OCI-LY7 (cell line): ENCODE measurements at regions not wholly inside any gene's neighbourhood (a gene's known extent, or its start where the extent isn't known, plus 50 kb on each side); places are given as distances from the start of the nearest gene placed in this dataset.

Experiments
- BruUV-seq: library from RNA; stranded (reverse); fragments of 400-500 nt; replicated peaks from 2 replicates; lab custom pipeline; 2021; lab: Mats Ljungman, UMichigan
- CTCF ChIA-PET: fragments of 300-600 bp; sonication (Branson Sonifier 250); formaldehyde crosslinking; loops from one replicate; lab custom pipeline; 2022; ENCODE audit warnings: antibody characterized with exemption; ENCODE audit not compliant: unreplicated experiment; lab: Charles Lee
- POLR2A ChIA-PET: fragments of 300-600 bp; sonication (Branson Sonifier 250); formaldehyde crosslinking; loops from one replicate; lab custom pipeline; 2022; ENCODE audit warnings: antibody characterized with exemption; lab: Charles Lee
- DNase-seq: peaks from one replicate; pipeline ENCODE4 v3.0.0-alpha.2; 2015; ENCODE audit warnings: low spot score
- H2AFZ ChIP-seq: fragments of 200-600 bp; sonication (generic), shearing (Covaris generic); 2 replicates; pipeline ENCODE4 v1.6.1; 2014; ENCODE audit warnings: mild to moderate bottlenecking, antibody characterized with exemption, low read length, moderate library complexity
- H3K27ac ChIP-seq: fragments of 200-600 bp; sonication (generic); 2 replicates; pipeline ENCODE4 v1.5.1; 2014; ENCODE audit warnings: mixed run types, low read depth, mild to moderate bottlenecking, moderate library complexity, low read length, inconsistent platforms; ENCODE audit not compliant: poor library complexity, severe bottlenecking
- H3K36me3 ChIP-seq: fragments of 200-600 bp; sonication (generic); 2 replicates; pipeline ENCODE4 v1.6.1; 2014; ENCODE audit warnings: mild to moderate bottlenecking, antibody characterized with exemption, low read length, moderate library complexity, mixed read lengths; ENCODE audit not compliant: insufficient read depth
- H3K4me1 ChIP-seq: fragments of 200-600 bp; sonication (generic); 2 replicates; pipeline ENCODE4 v1.5.1; 2014; ENCODE audit warnings: mild to moderate bottlenecking, low read length; ENCODE audit not compliant: insufficient read depth, poor library complexity, severe bottlenecking
- H3K4me2 ChIP-seq: fragments of 200-600 bp; sonication (generic); 2 replicates; pipeline ENCODE4 v1.6.1; 2014; ENCODE audit warnings: mild to moderate bottlenecking, low read length
- H3K4me3 ChIP-seq: fragments of 200-600 bp; sonication (generic); 2 replicates; pipeline ENCODE4 v1.5.1; 2014; ENCODE audit warnings: mild to moderate bottlenecking, low read depth, low read length; ENCODE audit not compliant: poor library complexity, severe bottlenecking
- H3K79me2 ChIP-seq: fragments of 200-600 bp; sonication (generic); 2 replicates; pipeline ENCODE4 v1.6.1; 2016; ENCODE audit warnings: low read depth, mild to moderate bottlenecking, low read length, moderate library complexity, mixed read lengths; ENCODE audit not compliant: insufficient read depth
- H3K9me2 ChIP-seq: fragments of 200-600 bp; sonication (generic); 2 replicates; pipeline ENCODE4 v1.6.1; 2016; ENCODE audit warnings: mild to moderate bottlenecking, low read length, mixed read lengths; ENCODE audit not compliant: insufficient read depth
- H3K9me3 ChIP-seq: fragments of 200-600 bp; sonication (generic); 2 replicates; pipeline ENCODE4 v1.6.1; 2014; ENCODE audit warnings: mild to moderate bottlenecking, mixed run types, low read length, mixed read lengths
- H4K20me1 ChIP-seq: fragments of 200-600 bp; sonication (generic); 2 replicates; pipeline ENCODE4 v1.6.1; 2014; ENCODE audit warnings: mild to moderate bottlenecking, antibody characterized with exemption, low read length, moderate library complexity, mixed read lengths; ENCODE audit not compliant: insufficient read depth
- EZH2phosphoT487 ChIP-seq: fragments of 200-600 bp; sonication (generic); IDR thresholded peaks from 2 replicates; pipeline ENCODE4 v1.6.1; 2018; ENCODE audit warnings: low read depth, borderline replicate concordance, mild to moderate bottlenecking, mixed run types, antibody characterized with exemption, low read length, moderate library complexity, mixed read lengths
- intact Hi-C: fragments of 100-400 bp; cut with micrococcal nuclease; formaldehyde crosslinking; loops from one replicate; pipeline ENCODE4 v1.10.0; 2022; ENCODE audit not compliant: unreplicated experiment
- TF ChIP-seq, protein P1 (sequence below): fragments of 200-600 bp; sonication (generic); conservative IDR thresholded peaks from 2 replicates; pipeline ENCODE4 v1.5.1; 2014; ENCODE audit warnings: mild to moderate bottlenecking, antibody characterized with exemption, low read length, moderate library complexity, mixed read lengths

DNA sequence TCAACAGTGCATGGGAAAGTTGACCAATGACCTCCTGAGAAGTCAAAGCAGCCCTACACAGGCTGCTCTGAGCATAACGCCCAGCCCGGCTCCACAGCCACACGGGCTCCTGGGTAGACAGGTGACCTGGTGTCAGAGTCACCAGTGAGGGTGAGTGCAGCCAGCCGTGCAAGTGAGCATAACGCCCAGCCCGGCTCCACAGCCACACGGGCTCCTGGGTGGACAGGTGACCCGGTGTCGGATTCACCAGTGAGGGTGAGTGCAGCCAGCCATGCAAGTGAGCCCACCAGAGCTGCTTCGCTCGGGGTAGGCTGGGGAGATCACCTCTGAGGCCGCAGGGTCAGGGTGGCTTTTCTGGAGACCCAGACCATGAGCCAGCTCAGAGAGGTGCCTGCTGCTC lies 94.3 kb upstream of the TMEM18 start:
- Histone ChIP-seq H4K20me1 (no peaks in the 10 kb centered on the region), H3K9me2 (no peaks in the 10 kb centered on the region), H3K4me2 (no peak overlapping the region), H3K9me3 (no peaks in the 10 kb centered on the region), H3K4me3 (no peak overlapping the region), H2AFZ (no peak overlapping the region), H3K4me1 (no peaks in the 10 kb centered on the region), H3K27ac (no peak overlapping the region), H3K79me2 (no peaks in the 10 kb centered on the region), H3K36me3 (no peaks in the 10 kb centered on the region)
- TF ChIP-seq, protein P1, sequence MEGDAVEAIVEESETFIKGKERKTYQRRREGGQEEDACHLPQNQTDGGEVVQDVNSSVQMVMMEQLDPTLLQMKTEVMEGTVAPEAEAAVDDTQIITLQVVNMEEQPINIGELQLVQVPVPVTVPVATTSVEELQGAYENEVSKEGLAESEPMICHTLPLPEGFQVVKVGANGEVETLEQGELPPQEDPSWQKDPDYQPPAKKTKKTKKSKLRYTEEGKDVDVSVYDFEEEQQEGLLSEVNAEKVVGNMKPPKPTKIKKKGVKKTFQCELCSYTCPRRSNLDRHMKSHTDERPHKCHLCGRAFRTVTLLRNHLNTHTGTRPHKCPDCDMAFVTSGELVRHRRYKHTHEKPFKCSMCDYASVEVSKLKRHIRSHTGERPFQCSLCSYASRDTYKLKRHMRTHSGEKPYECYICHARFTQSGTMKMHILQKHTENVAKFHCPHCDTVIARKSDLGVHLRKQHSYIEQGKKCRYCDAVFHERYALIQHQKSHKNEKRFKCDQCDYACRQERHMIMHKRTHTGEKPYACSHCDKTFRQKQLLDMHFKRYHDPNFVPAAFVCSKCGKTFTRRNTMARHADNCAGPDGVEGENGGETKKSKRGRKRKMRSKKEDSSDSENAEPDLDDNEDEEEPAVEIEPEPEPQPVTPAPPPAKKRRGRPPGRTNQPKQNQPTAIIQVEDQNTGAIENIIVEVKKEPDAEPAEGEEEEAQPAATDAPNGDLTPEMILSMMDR: no peak
- no peak for TF ChIP-seq EZH2phosphoT487
- no TSS peak for BruUV-seq
- intact Hi-C loops: no loop called here
- ChIA-PET POLR2A (no interaction called here), CTCF (no interaction called here)
- DNase-seq: no peak

DNA sequence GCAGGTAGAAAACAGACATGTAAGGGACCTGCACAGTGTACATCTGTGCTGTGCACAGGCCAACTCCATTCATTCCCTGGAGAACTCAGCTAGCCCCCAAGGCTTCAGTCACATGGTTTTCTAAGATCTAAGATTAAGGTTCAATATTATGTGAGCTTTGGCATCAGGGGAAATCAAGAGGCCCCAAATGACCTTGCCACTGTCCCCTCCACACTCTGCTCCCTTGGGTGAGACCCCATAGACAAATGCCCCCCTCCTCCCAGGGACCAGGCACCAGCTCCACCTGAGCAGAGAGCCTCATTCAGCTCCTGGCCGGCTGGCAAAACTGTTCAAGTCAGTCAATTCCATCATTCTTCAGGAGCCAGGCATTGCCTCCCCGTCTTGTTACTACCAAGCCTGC lies 93.6 kb upstream of the TMEM18 start:
- Histone ChIP-seq H3K9me2 (no peaks in the 10 kb centered on the region), H3K79me2 (no peaks in the 10 kb centered on the region), H3K4me3 (no peak overlapping the region), H3K4me2 (no peak overlapping the region), H2AFZ (no peak overlapping the region), H3K36me3 (no peaks in the 10 kb centered on the region), H3K4me1 (no peaks in the 10 kb centered on the region), H3K27ac (no peak overlapping the region), H3K9me3 (no peaks in the 10 kb centered on the region), H4K20me1 (no peaks in the 10 kb centered on the region)
- intact Hi-C loops: no loop called here
- CTCF ChIA-PET: no interaction called here
- POLR2A ChIA-PET: no interaction called here
- no TSS peak for BruUV-seq
- TF ChIP-seq, protein P1: no peak
- no peak for TF ChIP-seq EZH2phosphoT487
- no peak for DNase-seq

DNA sequence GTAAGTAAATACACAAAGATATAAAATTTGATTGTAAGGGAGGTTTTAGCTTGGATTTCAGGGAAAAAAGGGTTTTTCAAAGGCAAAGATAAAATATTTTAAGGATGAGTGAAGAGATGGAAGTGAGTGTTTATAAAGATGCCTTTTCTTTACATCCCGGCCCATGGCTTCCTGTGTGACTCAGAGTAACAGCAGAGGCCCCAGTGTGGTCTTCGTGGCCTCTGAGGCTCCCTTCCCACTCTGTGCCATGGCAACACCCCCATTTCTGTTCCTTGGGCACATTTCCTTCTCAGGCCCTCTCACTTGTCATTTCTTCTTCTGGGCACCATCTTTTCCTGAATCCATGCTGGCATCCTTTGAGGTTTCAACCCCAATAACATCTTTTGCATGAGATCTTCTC lies 92.6 kb upstream of the TMEM18 start:
- TF ChIP-seq, protein P1: no peak
- no peak for TF ChIP-seq EZH2phosphoT487
- Histone ChIP-seq H3K4me3 (no peak overlapping the region), H2AFZ (no peak overlapping the region), H3K9me3 (no peaks in the 10 kb centered on the region), H3K27ac (no peak overlapping the region), H4K20me1 (no peaks in the 10 kb centered on the region), H3K79me2 (no peaks in the 10 kb centered on the region), H3K4me2 (no peak overlapping the region), H3K4me1 (no peaks in the 10 kb centered on the region), H3K9me2 (no peaks in the 10 kb centered on the region), H3K36me3 (no peaks in the 10 kb centered on the region)
- ChIA-PET CTCF (no interaction called here), POLR2A (no interaction called here)
- no peak for DNase-seq
- intact Hi-C loops: no loop called here
- no TSS peak for BruUV-seq
